DND-41 (cell line): ENCODE measurements at regions not wholly inside any gene's neighbourhood (a gene's known extent, or its start where the extent isn't known, plus 50 kb on each side); places are given as distances from the start of the nearest gene placed in this dataset.

Experiments
- ATAC-seq: fragments of 200-7000 bp; cut with Tn5 transposase; 3 replicates; pipeline ENCODE4 v1.9.1; 2021; ENCODE audit warnings: low read depth; ENCODE audit not compliant: insufficient read depth
- DNase-seq: peaks from one replicate; pipeline ENCODE4 v3.0.0-alpha.2; 2020
- H2AFZ ChIP-seq: 2 replicates; pipeline ENCODE4 v1.6.0; 2012; ENCODE audit warnings: low read depth, low read length
- H3K27ac ChIP-seq: 2 replicates; pipeline ENCODE4 v1.5.1; 2012; ENCODE audit warnings: low read length, inconsistent platforms
- H3K27me3 ChIP-seq: fragments of 200-600 bp; sonication (generic); 2 replicates; pipeline ENCODE4 v1.6.0; 2012; ENCODE audit warnings: low read length, mild to moderate bottlenecking, inconsistent platforms; ENCODE audit not compliant: insufficient read depth, poor library complexity
- H3K36me3 ChIP-seq: 2 replicates; pipeline ENCODE4 v1.5.1; 2012; ENCODE audit warnings: low read length, inconsistent platforms; ENCODE audit not compliant: insufficient read depth
- H3K4me1 ChIP-seq: 2 replicates; pipeline ENCODE4 v1.5.1; 2012; ENCODE audit warnings: mild to moderate bottlenecking, low read length; ENCODE audit not compliant: insufficient read depth
- H3K4me2 ChIP-seq: 2 replicates; pipeline ENCODE4 v1.6.0; 2012; ENCODE audit warnings: mild to moderate bottlenecking, moderate library complexity, low read length, inconsistent platforms; ENCODE audit not compliant: insufficient read depth
- H3K4me3 ChIP-seq, 2 experiments: fragments of 200-600 bp in 1 of 2; shearing (Covaris generic) in 1 of 2; 2 replicates each; pipeline ENCODE4 v1.5.1; 2012 to 2016; ENCODE audit warnings: inconsistent platforms in 2 of 2, low read length in 2 of 2, mild to moderate bottlenecking in 2 of 2, low read depth in 1 of 2, moderate library complexity in 1 of 2
- H3K79me2 ChIP-seq: 2 replicates; pipeline ENCODE4 v1.6.0; 2012; ENCODE audit warnings: low read length, inconsistent platforms; ENCODE audit not compliant: insufficient read depth
- H3K9ac ChIP-seq: 2 replicates; pipeline ENCODE4 v1.6.0; 2012; ENCODE audit warnings: low read depth, mild to moderate bottlenecking, inconsistent platforms, low read length, moderate library complexity
- H3K9me3 ChIP-seq: 2 replicates; pipeline ENCODE4 v1.5.1; 2012; ENCODE audit warnings: low read length, moderate library complexity, mild to moderate bottlenecking, inconsistent platforms; ENCODE audit not compliant: insufficient read depth, severe bottlenecking
- H4K20me1 ChIP-seq: 2 replicates; pipeline ENCODE4 v1.6.0; 2012; ENCODE audit warnings: low read length; ENCODE audit not compliant: insufficient read depth
- EZH2 ChIP-seq: IDR thresholded peaks from 3 replicates; pipeline ENCODE4 v1.6.1; 2012; ENCODE audit warnings: borderline replicate concordance, low read depth, mild to moderate bottlenecking, moderate library complexity, low read length, inconsistent platforms; ENCODE audit not compliant: severe bottlenecking
- TF ChIP-seq, protein P1 (sequence below): IDR thresholded peaks from 2 replicates; pipeline ENCODE4 v1.5.1; 2012; ENCODE audit warnings: borderline replicate concordance, low read length, moderate library complexity, mild to moderate bottlenecking; ENCODE audit not compliant: poor library complexity, severe bottlenecking; ENCODE audit errors: extremely low read depth

DNA sequence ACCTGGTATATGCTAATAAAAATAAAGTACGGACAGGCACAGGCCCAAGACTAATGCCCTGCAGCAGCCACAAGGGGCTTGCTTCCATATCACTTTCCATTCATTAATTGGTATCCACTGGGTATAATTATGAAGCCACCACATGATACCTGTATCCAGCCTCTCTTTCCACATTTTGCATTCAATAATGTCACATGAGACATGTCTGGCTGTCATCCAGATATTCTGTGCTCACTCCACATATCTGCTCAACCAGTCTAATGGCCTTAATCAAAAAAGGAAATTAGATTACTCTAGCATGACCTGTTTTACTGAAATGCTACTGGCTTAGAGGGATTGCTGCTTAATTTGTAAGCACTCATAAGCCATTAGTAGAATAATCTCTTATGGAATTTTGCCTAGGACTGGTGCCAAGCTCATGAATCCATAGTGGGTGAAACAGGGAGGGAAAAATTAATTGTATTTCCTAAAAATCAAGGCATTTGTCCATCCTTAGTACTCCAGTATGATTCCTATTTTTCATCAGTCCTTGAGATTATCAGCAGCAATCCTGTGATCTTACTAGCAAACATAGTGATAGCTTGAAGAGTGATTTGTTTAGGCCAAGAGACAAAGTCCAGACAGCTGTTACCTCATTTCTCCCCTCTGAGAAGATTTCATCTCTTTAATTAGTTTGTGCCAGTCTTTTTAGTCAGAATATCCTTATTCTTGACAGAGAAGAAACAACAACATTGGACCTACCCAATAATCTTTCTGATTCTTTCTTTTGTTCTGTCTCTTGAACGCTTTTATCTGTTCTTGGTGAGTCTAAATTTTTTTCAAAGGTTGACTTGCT is 119.2 kb upstream of the ABCA1 start:
- H3K9ac ChIP-seq: no peak overlapping the region
- H3K36me3 ChIP-seq: no peaks in the 10 kb centered on the region
- TF ChIP-seq, protein P1, sequence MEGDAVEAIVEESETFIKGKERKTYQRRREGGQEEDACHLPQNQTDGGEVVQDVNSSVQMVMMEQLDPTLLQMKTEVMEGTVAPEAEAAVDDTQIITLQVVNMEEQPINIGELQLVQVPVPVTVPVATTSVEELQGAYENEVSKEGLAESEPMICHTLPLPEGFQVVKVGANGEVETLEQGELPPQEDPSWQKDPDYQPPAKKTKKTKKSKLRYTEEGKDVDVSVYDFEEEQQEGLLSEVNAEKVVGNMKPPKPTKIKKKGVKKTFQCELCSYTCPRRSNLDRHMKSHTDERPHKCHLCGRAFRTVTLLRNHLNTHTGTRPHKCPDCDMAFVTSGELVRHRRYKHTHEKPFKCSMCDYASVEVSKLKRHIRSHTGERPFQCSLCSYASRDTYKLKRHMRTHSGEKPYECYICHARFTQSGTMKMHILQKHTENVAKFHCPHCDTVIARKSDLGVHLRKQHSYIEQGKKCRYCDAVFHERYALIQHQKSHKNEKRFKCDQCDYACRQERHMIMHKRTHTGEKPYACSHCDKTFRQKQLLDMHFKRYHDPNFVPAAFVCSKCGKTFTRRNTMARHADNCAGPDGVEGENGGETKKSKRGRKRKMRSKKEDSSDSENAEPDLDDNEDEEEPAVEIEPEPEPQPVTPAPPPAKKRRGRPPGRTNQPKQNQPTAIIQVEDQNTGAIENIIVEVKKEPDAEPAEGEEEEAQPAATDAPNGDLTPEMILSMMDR: no peak
- TF ChIP-seq EZH2: no peak
- H2AFZ ChIP-seq: no peak overlapping the region
- no peak overlapping the region for H3K27ac ChIP-seq
- no peak overlapping the region for H3K4me3 ChIP-seq
- H4K20me1 ChIP-seq: no peaks in the 10 kb centered on the region
- H3K27me3 ChIP-seq: no peaks in the 10 kb centered on the region
- ATAC-seq (no peak), DNase-seq (no peak)
- no peaks in the 10 kb centered on the region for H3K79me2 ChIP-seq
- H3K4me2 ChIP-seq: no peak overlapping the region
- no peaks in the 10 kb centered on the region for H3K4me1 ChIP-seq
- H3K9me3 ChIP-seq: no peaks in the 10 kb centered on the region

DNA sequence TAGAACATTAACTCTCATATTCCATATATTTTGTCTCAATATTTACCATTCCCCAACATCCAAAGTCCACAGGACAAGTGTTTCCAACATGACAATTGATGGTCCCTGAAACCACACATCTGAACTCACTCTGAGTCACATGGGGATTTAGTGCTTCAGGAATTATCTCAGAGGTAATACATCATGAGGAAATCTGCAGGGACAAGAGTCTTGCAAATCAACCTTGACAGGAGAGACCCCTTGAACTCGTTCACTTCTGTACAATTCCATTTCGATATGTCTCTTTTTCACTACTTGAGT is 119.7 kb upstream of the ABCA1 start:
- no peak overlapping the region for H2AFZ ChIP-seq
- H3K9me3 ChIP-seq: no peaks in the 10 kb centered on the region
- no peaks in the 10 kb centered on the region for H4K20me1 ChIP-seq
- H3K4me3 ChIP-seq: no peak overlapping the region
- DNase-seq: no peak
- H3K36me3 ChIP-seq: no peaks in the 10 kb centered on the region
- TF ChIP-seq, protein P1: no peak
- TF ChIP-seq EZH2: no peak
- no peaks in the 10 kb centered on the region for H3K79me2 ChIP-seq
- no peaks in the 10 kb centered on the region for H3K27me3 ChIP-seq
- H3K9ac ChIP-seq: no peak overlapping the region
- H3K4me1 ChIP-seq: no peaks in the 10 kb centered on the region
- no peak for ATAC-seq
- H3K4me2 ChIP-seq: no peak overlapping the region
- no peak overlapping the region for H3K27ac ChIP-seq

GRCh38 chr9:105048331-105048730 is 120.4 kb upstream of the ABCA1 start:
- Histone ChIP-seq H3K27me3 (no peaks in the 10 kb centered on the region), H3K4me2 (no peak overlapping the region)

More at GRCh38 chr9:105048331-105048730, 120.4 kb upstream of the ABCA1 start:
- no peak for TF ChIP-seq EZH2
- TF ChIP-seq, protein P1: no peak
- no peak for DNase-seq
- H3K9ac ChIP-seq: no peak overlapping the region
- H3K4me1 ChIP-seq: no peaks in the 10 kb centered on the region
- H3K4me3 ChIP-seq: no peak overlapping the region
- no peak for ATAC-seq
- no peaks in the 10 kb centered on the region for H4K20me1 ChIP-seq
- no peaks in the 10 kb centered on the region for H3K36me3 ChIP-seq
- no peak overlapping the region for H2AFZ ChIP-seq
- H3K79me2 ChIP-seq: no peaks in the 10 kb centered on the region
- H3K27ac ChIP-seq: no peak overlapping the region
- H3K9me3 ChIP-seq: no peaks in the 10 kb centered on the region
